ENCODE measurements at regions not wholly inside any gene's neighbourhood (a gene's known extent, or its start where the extent isn't known, plus 50 kb on each side); places are given as distances from the start of the nearest gene placed in this dataset.

DNA sequence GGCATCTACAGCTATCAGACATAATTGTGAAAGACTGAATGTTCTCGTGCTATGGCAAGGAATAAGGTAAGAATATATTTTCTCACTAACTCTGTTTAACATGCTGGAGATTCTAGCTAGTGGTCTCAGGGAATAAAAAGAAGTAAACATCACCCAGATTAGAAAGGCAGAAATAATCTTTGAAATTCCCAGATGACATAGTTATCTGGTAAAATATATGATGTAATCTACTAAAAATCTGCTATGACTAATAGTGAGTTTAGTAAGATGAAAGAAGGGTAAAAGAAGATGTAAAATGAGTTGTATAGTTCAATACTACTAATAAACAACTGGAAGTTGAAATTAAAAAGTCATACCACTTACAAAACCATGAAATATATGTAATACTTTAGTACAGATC lies 134.2 kb downstream of the DSC3 start:
- DNase-seq (no peak), FAIRE-seq (no peak)
- no peaks in the 10 kb centered on the region for H3K9me3 ChIP-seq (ENCODE audit: control insufficient read depth in 2 of 2, insufficient read depth in 1 of 2, low read depth in 1 of 2, low read length in 1 of 2)
- 72 to 79% (median 74%) methylated on average over 1 of the region's 1 CpG for WGBS, 3 donors
- H3K4me3 ChIP-seq (ENCODE audit: low read depth in 1 of 3, low read length in 3 of 3): no peak overlapping the region
- no peaks in the 10 kb centered on the region for H3K27me3 ChIP-seq (ENCODE audit: control insufficient read depth in 3 of 3, insufficient read depth in 3 of 3, low read length in 3 of 3)
- H3K36me3 ChIP-seq (ENCODE audit: control insufficient read depth in 3 of 3, insufficient read depth in 2 of 3, low read depth in 1 of 3, low read length in 3 of 3): no peaks in the 10 kb centered on the region
- no peak overlapping the region for H3K27ac ChIP-seq (ENCODE audit: low read depth in 1 of 3, low read length in 2 of 3)
- H3K4me1 ChIP-seq (ENCODE audit: control insufficient read depth in 3 of 3, insufficient read depth in 2 of 3, low read depth in 1 of 3, low read length in 2 of 3): no peaks in the 10 kb centered on the region

DNA sequence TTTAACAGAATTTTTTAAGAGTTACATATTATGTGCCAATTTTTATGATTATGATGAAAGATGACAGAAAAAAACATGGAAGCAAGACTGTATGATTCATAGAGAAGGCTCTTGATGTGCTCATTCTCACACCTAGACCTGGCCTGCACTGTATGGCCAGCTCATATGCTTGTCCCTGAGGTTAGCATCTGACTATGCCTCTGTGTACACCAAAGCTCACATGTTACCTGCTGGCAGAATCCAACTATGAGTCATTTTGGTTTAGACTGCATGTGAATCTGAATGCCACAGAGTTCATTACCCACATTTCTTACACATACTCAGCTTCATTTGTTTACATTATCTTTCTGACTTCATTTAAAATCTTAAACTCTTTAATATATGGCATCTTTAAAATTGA lies 139.0 kb downstream of the DSC3 start:
- FAIRE-seq: no peak
- H3K4me1 ChIP-seq (ENCODE audit: control insufficient read depth in 3 of 3, insufficient read depth in 2 of 3, low read depth in 1 of 3, low read length in 2 of 3): no peaks in the 10 kb centered on the region
- H3K27ac ChIP-seq (ENCODE audit: low read depth in 1 of 3, low read length in 2 of 3): no peak overlapping the region
- no peak for DNase-seq
- H3K9me3 ChIP-seq (ENCODE audit: control insufficient read depth in 2 of 2, insufficient read depth in 1 of 2, low read depth in 1 of 2, low read length in 1 of 2): no peaks in the 10 kb centered on the region
- H3K36me3 ChIP-seq (ENCODE audit: control insufficient read depth in 3 of 3, insufficient read depth in 2 of 3, low read depth in 1 of 3, low read length in 3 of 3): no peaks in the 10 kb centered on the region
- no peak overlapping the region for H3K4me3 ChIP-seq (ENCODE audit: low read depth in 1 of 3, low read length in 3 of 3)
- H3K27me3 ChIP-seq (ENCODE audit: control insufficient read depth in 3 of 3, insufficient read depth in 3 of 3, low read length in 3 of 3): no peaks in the 10 kb centered on the region

DNA sequence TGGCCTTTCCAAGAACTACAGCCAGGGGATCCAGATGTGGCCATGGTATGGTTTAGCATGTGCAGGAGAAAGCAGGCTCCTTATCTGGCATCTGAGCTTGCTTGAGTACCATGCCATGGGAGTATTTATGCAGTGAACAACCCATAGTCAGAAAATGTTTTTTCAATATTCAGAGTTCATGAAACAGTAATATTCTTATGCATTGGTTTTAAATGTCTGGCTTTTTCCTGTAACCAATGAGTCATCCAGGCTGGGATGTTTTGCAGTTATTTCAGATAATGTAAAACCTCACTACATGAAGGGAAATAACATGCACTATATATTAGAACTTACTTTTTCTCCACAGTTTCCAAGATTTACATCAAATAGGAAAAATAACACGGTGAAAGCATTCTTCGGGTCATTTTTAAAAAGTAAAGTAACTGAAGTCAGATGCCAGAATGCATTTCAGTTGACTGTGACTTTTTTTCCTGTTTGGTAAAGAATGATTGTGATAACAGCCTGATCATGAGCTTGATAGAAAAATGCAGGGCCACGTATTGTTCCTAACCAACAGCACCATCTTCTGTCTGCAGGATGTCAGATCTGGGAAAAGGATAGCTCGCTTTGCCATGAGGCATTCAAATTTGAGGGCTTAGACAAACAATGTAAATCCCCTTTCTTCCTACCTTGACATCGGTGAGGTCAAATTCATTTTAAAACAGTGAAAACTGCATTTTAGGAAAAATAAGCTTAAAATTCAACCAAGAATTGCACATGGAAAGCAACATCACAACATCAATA lies 152.8 kb downstream of the DSC3 start:
- no peaks in the 10 kb centered on the region for H3K36me3 ChIP-seq (ENCODE audit: control insufficient read depth in 3 of 3, insufficient read depth in 2 of 3, low read depth in 1 of 3, low read length in 3 of 3)
- no peak overlapping the region for H3K27ac ChIP-seq (ENCODE audit: low read depth in 1 of 3, low read length in 2 of 3)
- H3K27me3 ChIP-seq (ENCODE audit: control insufficient read depth in 3 of 3, insufficient read depth in 3 of 3, low read length in 3 of 3): no peaks in the 10 kb centered on the region
- FAIRE-seq (no peak), DNase-seq (peak; percentile 5 to 20)
- no peaks in the 10 kb centered on the region for H3K9me3 ChIP-seq (ENCODE audit: control insufficient read depth in 2 of 2, insufficient read depth in 1 of 2, low read depth in 1 of 2, low read length in 1 of 2)
- H3K4me3 ChIP-seq (ENCODE audit: low read depth in 1 of 3, low read length in 3 of 3): no peak overlapping the region
- WGBS, 3 donors: 31 to 36% (median 35%) methylated on average over 5 of the region's 5 CpGs
- no peaks in the 10 kb centered on the region for H3K4me1 ChIP-seq (ENCODE audit: control insufficient read depth in 3 of 3, insufficient read depth in 2 of 3, low read depth in 1 of 3, low read length in 2 of 3)

DNA sequence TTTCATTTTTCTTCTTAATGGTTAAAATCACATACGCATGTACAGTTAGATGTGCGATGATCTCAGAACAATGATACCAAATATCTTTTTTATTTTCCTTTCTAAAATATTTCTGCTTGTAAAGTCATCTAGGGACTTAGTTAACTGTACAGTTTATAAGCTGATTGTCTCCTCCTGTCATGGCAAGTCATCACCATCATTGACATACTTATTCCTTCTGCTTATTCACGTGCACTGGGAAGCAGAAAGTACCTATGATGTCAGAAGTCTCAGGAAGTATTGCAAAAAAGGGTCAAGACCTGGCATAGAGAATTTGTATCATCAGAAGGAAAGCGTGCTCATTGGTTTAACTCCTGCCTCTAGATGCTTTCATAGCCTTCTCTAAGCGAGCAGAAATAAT lies 154.2 kb downstream of the DSC3 start:
- no peaks in the 10 kb centered on the region for H3K9me3 ChIP-seq (ENCODE audit: control insufficient read depth in 2 of 2, insufficient read depth in 1 of 2, low read depth in 1 of 2, low read length in 1 of 2)
- no peak for FAIRE-seq
- no peak overlapping the region for H3K4me3 ChIP-seq (ENCODE audit: low read depth in 1 of 3, low read length in 3 of 3)

DNA sequence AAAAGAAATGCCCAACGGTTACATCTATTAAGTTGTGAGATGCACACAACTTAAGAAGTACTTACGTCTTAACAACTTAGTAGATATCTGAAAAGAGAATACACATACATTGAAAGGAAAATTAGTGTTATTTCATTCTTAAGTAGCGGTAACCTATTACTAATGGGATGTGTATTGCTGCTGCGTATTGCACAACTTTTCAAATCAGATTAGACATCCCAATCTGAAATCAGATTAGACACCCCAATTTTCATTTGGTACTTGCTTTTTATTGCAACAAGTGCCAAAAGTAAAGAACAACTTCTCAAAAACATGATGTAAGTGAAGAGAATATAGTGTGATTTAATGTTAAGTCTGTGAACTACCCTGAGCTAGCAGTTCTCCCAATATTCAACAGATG lies 155.5 kb downstream of the DSC3 start:
- no peaks in the 10 kb centered on the region for H3K9me3 ChIP-seq (ENCODE audit: control insufficient read depth in 2 of 2, insufficient read depth in 1 of 2, low read depth in 1 of 2, low read length in 1 of 2)
- no peaks in the 10 kb centered on the region for H3K4me1 ChIP-seq (ENCODE audit: control insufficient read depth in 3 of 3, insufficient read depth in 2 of 3, low read depth in 1 of 3, low read length in 2 of 3)
- no peaks in the 10 kb centered on the region for H3K36me3 ChIP-seq (ENCODE audit: control insufficient read depth in 3 of 3, insufficient read depth in 2 of 3, low read depth in 1 of 3, low read length in 3 of 3)
- WGBS, 3 donors: 87 to 94% (median 92%) methylated on average over 4 of the region's 4 CpGs
- H3K27ac ChIP-seq (ENCODE audit: low read depth in 1 of 3, low read length in 2 of 3): no peak overlapping the region
- FAIRE-seq (no peak), DNase-seq (no peak)
- no peak overlapping the region for H3K4me3 ChIP-seq (ENCODE audit: low read depth in 1 of 3, low read length in 3 of 3)
- H3K27me3 ChIP-seq (ENCODE audit: control insufficient read depth in 3 of 3, insufficient read depth in 3 of 3, low read length in 3 of 3): no peaks in the 10 kb centered on the region

More for the DNA sequence above, 154.2 kb downstream of the DSC3 start:
- H3K27ac ChIP-seq (ENCODE audit: low read depth in 1 of 3, low read length in 2 of 3): no peak overlapping the region
- WGBS, 3 donors: 79 to 86% (median 79%) methylated on average over 5 of the region's 5 CpGs
- no peaks in the 10 kb centered on the region for H3K36me3 ChIP-seq (ENCODE audit: control insufficient read depth in 3 of 3, insufficient read depth in 2 of 3, low read depth in 1 of 3, low read length in 3 of 3)
- H3K27me3 ChIP-seq (ENCODE audit: control insufficient read depth in 3 of 3, insufficient read depth in 3 of 3, low read length in 3 of 3): no peaks in the 10 kb centered on the region
- DNase-seq: no peak
- no peaks in the 10 kb centered on the region for H3K4me1 ChIP-seq (ENCODE audit: control insufficient read depth in 3 of 3, insufficient read depth in 2 of 3, low read depth in 1 of 3, low read length in 2 of 3)

DNA sequence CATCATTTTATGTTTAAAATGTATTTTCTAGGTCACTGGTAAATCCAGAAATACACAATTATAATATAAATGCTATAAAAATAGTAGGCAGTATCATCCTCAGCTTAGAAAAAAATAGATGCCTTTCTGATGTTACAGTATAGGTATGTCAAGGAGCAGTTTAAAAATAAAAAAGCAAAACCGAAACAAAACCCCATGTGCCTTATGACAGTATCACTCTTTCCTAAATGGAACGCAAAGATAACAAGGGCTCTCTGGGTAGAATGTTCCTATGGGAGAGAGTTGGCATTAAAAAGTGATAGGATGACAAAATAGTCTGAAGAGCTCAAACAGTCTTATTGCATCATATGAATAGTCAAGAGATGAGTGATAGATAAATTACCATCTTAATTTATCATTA lies 172.1 kb downstream of the DSC3 start:
- Histone ChIP-seq H3K27me3 (ENCODE audit: control insufficient read depth in 3 of 3, insufficient read depth in 3 of 3, low read length in 3 of 3) (no peaks in the 10 kb centered on the region), H3K4me3 (ENCODE audit: low read depth in 1 of 3, low read length in 3 of 3) (no peak overlapping the region), H3K4me1 (ENCODE audit: control insufficient read depth in 3 of 3, insufficient read depth in 2 of 3, low read depth in 1 of 3, low read length in 2 of 3) (no peaks in the 10 kb centered on the region), H3K27ac (ENCODE audit: low read depth in 1 of 3, low read length in 2 of 3) (no peak overlapping the region), H3K9me3 (ENCODE audit: control insufficient read depth in 2 of 2, insufficient read depth in 1 of 2, low read depth in 1 of 2, low read length in 1 of 2) (no peaks in the 10 kb centered on the region), H3K36me3 (ENCODE audit: control insufficient read depth in 3 of 3, insufficient read depth in 2 of 3, low read depth in 1 of 3, low read length in 3 of 3) (no peaks in the 10 kb centered on the region)
- 84 to 93% (median 93%) methylated on average over 2 of the region's 2 CpGs for WGBS, 3 donors
- no peak for FAIRE-seq
- DNase-seq: no peak

DNA sequence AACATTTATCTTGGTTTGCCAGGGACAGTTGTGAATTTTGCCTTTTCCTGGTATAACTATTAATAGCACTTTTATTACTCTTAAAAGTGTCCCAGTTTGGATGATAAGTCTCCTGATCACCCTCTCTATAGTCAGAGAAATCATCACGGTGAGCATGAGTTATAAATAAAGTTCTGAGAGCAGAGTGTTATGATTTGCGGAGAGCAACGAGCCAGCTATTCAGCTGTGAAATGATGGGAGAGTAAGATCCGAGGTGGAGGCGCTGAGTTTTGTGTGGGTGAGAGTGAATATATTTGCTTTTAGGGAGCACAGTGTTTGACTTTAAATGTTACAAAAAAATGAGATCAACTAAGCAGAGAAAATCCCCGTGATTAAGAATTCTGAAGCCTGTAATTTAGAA lies 179.6 kb downstream of the DSC3 start:
- H3K27me3 ChIP-seq (ENCODE audit: control insufficient read depth in 3 of 3, insufficient read depth in 3 of 3, low read length in 3 of 3): no peaks in the 10 kb centered on the region
- no peaks in the 10 kb centered on the region for H3K9me3 ChIP-seq (ENCODE audit: control insufficient read depth in 2 of 2, insufficient read depth in 1 of 2, low read depth in 1 of 2, low read length in 1 of 2)
- no peaks in the 10 kb centered on the region for H3K36me3 ChIP-seq (ENCODE audit: control insufficient read depth in 3 of 3, insufficient read depth in 2 of 3, low read depth in 1 of 3, low read length in 3 of 3)
- H3K27ac ChIP-seq (ENCODE audit: low read depth in 1 of 3, low read length in 2 of 3): no peak overlapping the region
- no peaks in the 10 kb centered on the region for H3K4me1 ChIP-seq (ENCODE audit: control insufficient read depth in 3 of 3, insufficient read depth in 2 of 3, low read depth in 1 of 3, low read length in 2 of 3)
- 62 to 80% (median 63%) methylated on average over 6 of the region's 6 CpGs for WGBS, 3 donors
- DNase-seq: no peak
- FAIRE-seq: no peak
- H3K4me3 ChIP-seq (ENCODE audit: low read depth in 1 of 3, low read length in 3 of 3): no peak overlapping the region

DNA sequence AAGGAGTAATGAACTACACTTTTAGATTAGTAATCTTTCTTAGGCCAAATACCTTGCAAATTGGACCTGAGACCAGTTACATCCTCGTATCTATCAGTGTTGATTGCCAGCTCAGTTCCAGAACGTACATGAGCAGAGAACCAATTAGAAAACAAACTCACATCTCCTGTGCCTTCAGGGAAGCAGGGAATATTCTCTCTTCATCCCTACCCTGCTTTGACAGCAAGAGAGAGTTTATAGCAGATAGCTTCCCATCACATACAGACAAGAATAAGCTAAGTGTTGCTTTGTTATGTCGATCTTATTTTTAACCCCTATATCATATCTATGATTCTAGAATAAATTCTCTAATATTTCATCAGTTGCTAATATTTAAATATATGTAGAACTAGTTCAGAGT lies 181.8 kb downstream of the DSC3 start:
- no peak overlapping the region for H3K27ac ChIP-seq (ENCODE audit: low read depth in 1 of 3, low read length in 2 of 3)
- DNase-seq (no peak), FAIRE-seq (no peak)
- H3K4me1 ChIP-seq (ENCODE audit: control insufficient read depth in 3 of 3, insufficient read depth in 2 of 3, low read depth in 1 of 3, low read length in 2 of 3): no peaks in the 10 kb centered on the region
- 54 to 74% (median 62%) methylated on average over 3 of the region's 3 CpGs for WGBS, 3 donors
- no peaks in the 10 kb centered on the region for H3K9me3 ChIP-seq (ENCODE audit: control insufficient read depth in 2 of 2, insufficient read depth in 1 of 2, low read depth in 1 of 2, low read length in 1 of 2)
- H3K27me3 ChIP-seq (ENCODE audit: control insufficient read depth in 3 of 3, insufficient read depth in 3 of 3, low read length in 3 of 3): no peaks in the 10 kb centered on the region
- no peaks in the 10 kb centered on the region for H3K36me3 ChIP-seq (ENCODE audit: control insufficient read depth in 3 of 3, insufficient read depth in 2 of 3, low read depth in 1 of 3, low read length in 3 of 3)
- H3K4me3 ChIP-seq (ENCODE audit: low read depth in 1 of 3, low read length in 3 of 3): no peak overlapping the region

DNA sequence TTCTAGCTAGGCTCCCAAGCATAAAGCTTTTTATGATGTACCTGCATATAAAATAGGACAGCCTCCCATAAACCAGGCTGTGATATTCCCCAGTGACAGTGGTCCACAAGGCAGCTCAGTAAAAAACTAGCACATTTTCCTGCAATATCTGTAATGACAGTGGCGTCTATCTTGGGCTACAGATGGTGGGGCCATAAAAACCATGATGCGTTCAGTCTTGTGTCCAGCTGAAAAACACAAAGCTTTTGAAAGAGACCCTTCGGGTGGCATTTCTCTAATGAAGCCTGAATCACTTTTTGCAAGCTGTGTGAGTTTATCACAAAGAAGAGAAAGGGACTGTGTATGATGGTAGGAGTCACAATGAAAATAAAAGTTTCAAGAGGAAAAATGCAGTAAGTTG lies 183.5 kb downstream of the DSC3 start:
- Histone ChIP-seq H3K27ac (ENCODE audit: low read depth in 1 of 3, low read length in 2 of 3) (no peak overlapping the region), H3K4me1 (ENCODE audit: control insufficient read depth in 3 of 3, insufficient read depth in 2 of 3, low read depth in 1 of 3, low read length in 2 of 3) (no peaks in the 10 kb centered on the region), H3K36me3 (ENCODE audit: control insufficient read depth in 3 of 3, insufficient read depth in 2 of 3, low read depth in 1 of 3, low read length in 3 of 3) (no peaks in the 10 kb centered on the region), H3K4me3 (ENCODE audit: low read depth in 1 of 3, low read length in 3 of 3) (no peak overlapping the region), H3K9me3 (ENCODE audit: control insufficient read depth in 2 of 2, insufficient read depth in 1 of 2, low read depth in 1 of 2, low read length in 1 of 2) (no peaks in the 10 kb centered on the region), H3K27me3 (ENCODE audit: control insufficient read depth in 3 of 3, insufficient read depth in 3 of 3, low read length in 3 of 3) (no peaks in the 10 kb centered on the region)
- FAIRE-seq (no peak), DNase-seq (no peak)
- WGBS, 3 donors: 69 to 85% (median 74%) methylated on average over 3 of the region's 3 CpGs

All from small intestine (tissue), 7 donors.